ENCODE measurements at regions not wholly inside any gene's neighbourhood (a gene's known extent, or its start where the extent isn't known, plus 50 kb on each side); places are given as distances from the start of the nearest gene placed in this dataset.
"Not testable (repeated sequence)": the region's sequence is repeated elsewhere in the genome, so short reads cannot be mapped to it uniquely, and the experiment has no call there.

DNA sequence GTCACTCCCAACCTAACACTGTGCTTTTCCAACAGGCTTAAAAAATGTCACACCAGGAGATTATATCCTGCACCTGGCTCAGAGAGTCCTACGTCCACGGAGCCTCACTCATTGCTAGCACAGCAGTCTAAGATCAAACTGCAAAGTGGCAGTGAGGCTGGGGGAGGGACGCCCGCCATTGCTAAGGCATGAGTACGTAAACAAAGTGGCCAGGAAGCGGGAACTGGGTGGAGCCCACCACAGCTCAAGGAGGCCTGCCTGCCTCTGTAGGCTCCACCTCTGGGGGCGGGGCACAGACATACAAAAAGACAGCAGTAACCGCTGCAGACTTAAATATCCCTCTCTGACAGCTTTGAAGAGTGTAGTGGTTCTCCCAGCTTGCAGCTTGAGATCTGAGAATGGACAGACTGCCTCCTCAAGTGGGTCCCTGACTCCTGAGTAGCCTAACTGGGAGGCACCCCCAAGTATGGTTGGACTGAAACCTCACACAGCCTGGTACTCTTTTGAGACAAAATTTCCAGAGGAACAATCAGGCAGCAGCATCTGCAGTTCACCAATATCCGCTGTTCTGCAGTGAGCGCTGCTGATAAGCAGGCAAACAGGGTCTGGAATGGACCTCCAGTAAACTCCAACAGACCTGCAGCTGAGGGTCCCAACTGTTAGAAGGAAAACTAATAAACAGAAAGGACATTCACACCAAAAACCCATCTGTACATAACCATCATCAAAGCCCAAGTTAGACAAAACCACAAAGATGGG is 2986.4 kb upstream of the OR11H1 start:
- intact Hi-C loops (cut with DNase I); DNase-seq (ENCODE audit: low spot score): not testable (repeated sequence)

DNA sequence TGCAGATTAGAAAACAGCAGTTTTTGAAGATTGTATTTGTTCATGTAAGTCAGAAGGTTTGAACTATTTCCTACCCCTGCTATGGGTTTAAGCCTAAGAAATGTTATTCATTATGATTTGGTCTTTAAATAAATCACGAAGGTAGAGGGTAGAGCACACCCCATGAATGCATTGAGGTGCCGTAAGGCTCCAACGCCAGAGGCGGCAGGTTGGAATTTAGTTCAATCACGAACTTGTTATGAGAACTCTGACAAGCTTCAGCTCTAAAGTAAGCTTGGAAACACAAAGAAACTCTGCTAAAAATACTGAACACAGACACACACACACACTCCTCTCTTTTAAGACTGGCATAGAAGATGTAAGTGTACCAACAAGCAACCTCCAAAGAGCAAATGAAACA is 2974.6 kb upstream of the OR11H1 start:
- intact Hi-C loops (cut with DNase I); DNase-seq (ENCODE audit: low spot score): not testable (repeated sequence)

- intact Hi-C loops (cut with DNase I); DNase-seq (ENCODE audit: low spot score): not testable (repeated sequence)
Observed at GRCh38 chr22:12554648-12555192, 2973.3 kb upstream of the OR11H1 start.

GRCh38 chr22:12571500-12571899 is 2956.5 kb upstream of the OR11H1 start:
- DNase-seq (ENCODE audit: low spot score); intact Hi-C loops (cut with DNase I): not testable (repeated sequence)

- DNase-seq (ENCODE audit: low spot score); intact Hi-C loops (cut with DNase I): not testable (repeated sequence)
Observed at GRCh38 chr22:12579655-12580054, 2948.3 kb upstream of the OR11H1 start.

DNA sequence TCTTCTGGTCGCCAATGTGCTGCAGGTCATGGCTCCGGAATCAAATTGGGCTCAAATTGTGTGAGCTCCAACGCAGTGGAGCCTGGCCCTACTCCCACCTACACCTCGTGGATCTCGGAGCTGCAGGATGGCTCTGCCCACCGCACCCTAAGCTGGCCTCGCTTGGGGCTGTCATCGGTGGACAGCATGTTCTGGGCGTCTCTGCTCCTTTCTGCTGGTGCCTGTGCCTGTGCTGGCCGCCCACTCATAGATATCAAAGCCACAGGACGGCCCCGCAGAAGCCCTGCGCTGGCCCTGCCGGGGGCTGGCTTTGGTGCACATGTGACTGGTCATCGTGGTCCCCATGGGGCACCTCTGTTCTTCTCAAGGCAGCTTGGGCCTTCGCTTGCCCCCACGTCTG is 2943.5 kb upstream of the OR11H1 start:
- DNase-seq (ENCODE audit: low spot score) = peak; percentile 73
- intact Hi-C loops (cut with DNase I) = not testable (repeated sequence)

DNA sequence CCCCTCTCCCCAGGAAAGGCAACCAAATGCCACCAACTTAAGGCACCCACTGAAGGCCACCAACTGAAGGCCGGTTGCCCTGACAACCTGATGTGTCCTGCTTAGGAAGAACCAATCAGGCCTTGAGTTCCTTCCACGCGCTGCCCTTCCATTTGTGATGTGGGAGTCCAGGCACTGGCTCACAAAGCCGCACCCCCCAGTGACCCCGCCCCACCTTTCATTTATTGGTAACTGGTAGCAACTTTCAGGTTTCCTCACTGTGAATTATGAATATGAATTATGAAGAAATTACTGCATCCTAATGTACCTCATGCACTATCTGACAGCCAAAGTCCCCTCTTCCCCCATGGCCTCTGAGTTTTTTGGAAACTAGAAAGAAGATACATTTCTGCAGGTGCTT is 2943.1 kb upstream of the OR11H1 start:
- intact Hi-C loops (cut with DNase I) = not testable (repeated sequence)

GRCh38 chr22:12595724-12596123 is 2932.3 kb upstream of the OR11H1 start:
- intact Hi-C loops (cut with DNase I); DNase-seq (ENCODE audit: low spot score): not testable (repeated sequence)

More for the DNA sequence above, 2943.1 kb upstream of the OR11H1 start:
- DNase-seq (ENCODE audit: low spot score) = peak; percentile 63

DNA sequence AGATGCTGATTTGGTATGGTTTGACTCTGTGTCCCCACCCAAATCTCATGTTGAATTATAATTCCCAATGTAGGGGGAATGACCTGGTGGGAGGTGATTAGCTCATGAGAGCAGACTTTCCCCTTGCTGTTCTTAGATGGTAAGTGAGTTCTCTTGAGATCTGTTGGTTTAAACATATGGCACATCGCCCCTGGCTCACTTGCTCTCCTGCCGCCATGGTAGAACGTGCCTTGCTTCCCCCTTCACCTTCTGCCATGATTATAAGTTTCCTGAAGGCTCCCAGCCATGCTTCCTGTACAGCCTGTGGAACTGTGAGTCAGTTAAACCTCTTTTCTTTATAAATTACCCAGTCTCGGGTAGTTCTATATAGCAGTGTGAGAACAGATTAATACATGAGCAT is 2930.2 kb upstream of the OR11H1 start:
- not testable (repeated sequence) for DNase-seq (ENCODE audit: low spot score)

DNA sequence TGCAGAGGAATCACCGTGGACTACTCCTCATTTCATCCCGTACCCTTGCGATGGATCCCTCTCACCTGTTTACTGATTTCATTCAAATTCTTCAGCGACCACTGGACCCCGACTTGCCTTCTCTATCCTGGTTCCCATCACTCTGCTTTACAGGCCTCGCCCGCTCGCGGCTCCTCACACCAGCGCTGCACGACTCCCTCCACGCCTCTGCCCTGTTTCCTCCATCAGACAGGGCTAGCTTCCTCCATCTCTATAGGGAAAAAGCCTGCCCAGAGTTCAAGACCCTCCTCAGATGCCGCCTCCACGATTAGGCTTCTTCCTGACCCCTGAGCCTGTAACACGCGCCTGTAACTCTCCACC is 2926.5 kb upstream of the OR11H1 start:
- DNase-seq (ENCODE audit: low spot score); intact Hi-C loops (cut with DNase I): not testable (repeated sequence)

More for the DNA sequence above, 2930.2 kb upstream of the OR11H1 start:
- intact Hi-C loops (cut with DNase I) = not testable (repeated sequence)

DNA sequence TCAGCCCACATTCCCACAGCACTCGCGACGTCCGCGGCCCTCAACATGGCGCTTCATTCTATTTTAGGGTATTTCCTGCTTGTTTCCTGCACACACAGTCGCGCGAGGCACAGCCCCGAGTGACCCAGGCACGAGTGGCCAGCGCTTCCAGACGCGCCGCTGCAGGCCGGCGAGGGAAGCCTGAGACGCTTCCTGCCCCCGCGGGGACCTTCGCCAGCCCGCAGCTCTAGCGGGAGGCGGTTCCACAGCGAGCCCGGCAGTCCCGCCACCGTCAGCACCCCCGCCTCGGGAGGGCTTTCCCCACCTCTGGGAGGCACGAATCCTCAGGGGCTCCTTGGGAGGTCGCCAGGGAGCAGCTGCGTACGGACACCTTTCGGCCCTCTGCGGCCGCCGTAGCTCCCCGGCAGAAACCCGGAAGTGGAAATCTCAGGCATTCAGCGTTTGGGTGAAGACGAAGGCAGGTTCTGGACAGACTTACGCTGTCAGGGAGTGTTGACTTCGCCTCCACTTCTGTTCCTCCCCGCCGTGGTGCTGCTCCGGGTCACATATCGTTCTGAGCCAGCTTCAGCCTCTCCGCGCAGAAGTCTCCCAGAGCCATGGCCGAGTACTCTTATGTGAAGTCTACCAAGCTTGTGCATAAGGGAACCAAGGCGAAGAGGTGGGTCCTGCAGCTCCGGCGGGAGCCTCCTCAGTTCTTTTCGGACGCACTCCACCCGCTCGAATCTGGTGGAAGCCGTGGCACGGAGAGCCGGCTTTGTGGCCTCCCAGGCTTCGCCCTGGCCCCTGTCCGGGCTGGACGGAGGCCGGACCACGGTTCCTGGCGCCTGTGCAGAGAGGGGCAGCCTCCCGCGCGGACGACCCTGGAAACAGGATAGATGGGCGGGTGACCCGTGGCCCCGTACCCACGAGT is 2925.9 kb upstream of the OR11H1 start:
- DNase-seq (ENCODE audit: low spot score) = peak; percentile 79
- intact Hi-C loops (cut with DNase I) = no loop called here

- intact Hi-C loops (cut with DNase I); DNase-seq (ENCODE audit: low spot score): not testable (repeated sequence)
Observed at GRCh38 chr22:12603399-12603798, 2924.6 kb upstream of the OR11H1 start.

- DNase-seq (ENCODE audit: low spot score); intact Hi-C loops (cut with DNase I): not testable (repeated sequence)
Observed at GRCh38 chr22:12603833-12604232, 2924.2 kb upstream of the OR11H1 start.

DNA sequence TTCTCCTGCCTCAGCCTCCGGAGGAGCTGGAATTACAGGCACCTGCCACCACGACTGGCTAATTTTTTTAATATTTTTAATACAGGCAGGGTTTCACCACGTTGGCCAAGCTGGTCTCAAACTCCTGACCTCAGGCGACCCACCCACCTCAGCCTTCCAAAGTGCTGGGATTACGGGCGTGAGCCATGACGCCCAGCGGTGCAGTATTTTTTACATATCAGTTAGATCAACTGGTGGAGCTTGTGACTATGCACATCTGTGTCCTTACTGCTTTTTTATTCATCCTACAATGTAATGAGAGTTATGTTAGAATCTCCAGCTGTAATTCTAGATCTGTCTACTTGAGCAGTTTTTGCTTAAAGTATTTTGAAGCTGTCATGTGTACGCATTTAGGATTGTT is 2919.5 kb upstream of the OR11H1 start:
- DNase-seq (ENCODE audit: low spot score); intact Hi-C loops (cut with DNase I): not testable (repeated sequence)

- intact Hi-C loops (cut with DNase I) = no loop called here
- no peak for DNase-seq (ENCODE audit: low spot score)
Observed at GRCh38 chr22:12613199-12613598, 2914.8 kb upstream of the OR11H1 start.

- DNase-seq (ENCODE audit: low spot score); intact Hi-C loops (cut with DNase I): not testable (repeated sequence)
Observed at GRCh38 chr22:12613907-12614306, 2914.1 kb upstream of the OR11H1 start.

DNA sequence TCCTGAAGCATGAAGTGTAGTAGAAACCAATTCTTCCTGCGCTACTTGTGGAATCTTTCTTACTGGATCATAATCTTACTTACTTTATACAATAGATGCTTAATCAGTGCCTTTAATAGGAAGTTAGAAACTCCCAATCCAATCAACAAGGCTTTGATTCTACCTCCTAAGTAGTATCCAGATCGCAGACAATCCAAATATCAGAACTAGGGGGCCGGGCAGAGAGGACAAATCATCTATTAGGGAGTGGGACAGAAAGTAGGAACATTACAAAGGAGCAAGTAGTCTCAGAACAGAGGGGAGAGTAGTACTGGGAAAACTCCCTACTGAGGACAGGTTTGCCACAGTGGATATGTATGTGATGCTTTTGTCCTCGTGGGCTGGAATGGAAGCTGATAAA is 2901.1 kb upstream of the OR11H1 start:
- DNase-seq (ENCODE audit: low spot score); intact Hi-C loops (cut with DNase I): not testable (repeated sequence)

DNA sequence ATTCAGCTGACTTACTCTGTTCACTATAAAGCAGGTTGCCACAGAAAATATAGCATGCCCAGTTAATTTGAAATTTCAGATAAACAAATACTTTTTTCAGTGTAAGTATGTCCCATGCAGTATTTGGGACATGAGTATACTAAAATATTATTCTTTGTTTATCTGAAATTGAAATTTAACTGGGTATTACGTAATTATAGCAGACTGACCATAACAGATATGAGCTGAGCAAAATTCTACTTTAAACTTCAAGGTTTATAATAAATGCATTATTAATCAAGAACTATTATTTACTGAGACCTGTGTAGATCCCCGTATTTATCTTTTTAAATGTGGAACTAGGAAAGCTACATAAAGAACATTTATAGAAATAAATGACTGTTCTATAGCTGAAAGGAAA is 2898.2 kb upstream of the OR11H1 start:
- DNase-seq (ENCODE audit: low spot score); intact Hi-C loops (cut with DNase I): not testable (repeated sequence)

DNA sequence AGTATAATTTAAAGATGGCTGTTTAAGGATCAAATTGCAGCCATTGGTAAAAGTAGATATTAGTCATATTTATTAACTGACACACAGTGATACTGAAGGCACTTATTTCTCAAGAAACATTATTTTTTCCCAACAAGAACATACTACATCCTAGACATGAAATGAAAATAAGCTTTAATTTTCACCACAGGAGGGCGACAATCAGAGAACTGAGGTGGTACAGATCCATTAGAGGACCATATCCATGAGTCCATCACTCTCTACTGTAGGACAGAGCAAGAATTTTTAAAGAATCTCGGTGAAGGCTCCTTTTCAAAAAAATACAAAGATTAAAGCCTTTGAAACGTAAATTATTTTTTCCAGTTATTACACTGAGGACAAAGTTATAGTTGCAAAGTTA is 2897.0 kb upstream of the OR11H1 start:
- DNase-seq (ENCODE audit: low spot score); intact Hi-C loops (cut with DNase I): not testable (repeated sequence)

DNA sequence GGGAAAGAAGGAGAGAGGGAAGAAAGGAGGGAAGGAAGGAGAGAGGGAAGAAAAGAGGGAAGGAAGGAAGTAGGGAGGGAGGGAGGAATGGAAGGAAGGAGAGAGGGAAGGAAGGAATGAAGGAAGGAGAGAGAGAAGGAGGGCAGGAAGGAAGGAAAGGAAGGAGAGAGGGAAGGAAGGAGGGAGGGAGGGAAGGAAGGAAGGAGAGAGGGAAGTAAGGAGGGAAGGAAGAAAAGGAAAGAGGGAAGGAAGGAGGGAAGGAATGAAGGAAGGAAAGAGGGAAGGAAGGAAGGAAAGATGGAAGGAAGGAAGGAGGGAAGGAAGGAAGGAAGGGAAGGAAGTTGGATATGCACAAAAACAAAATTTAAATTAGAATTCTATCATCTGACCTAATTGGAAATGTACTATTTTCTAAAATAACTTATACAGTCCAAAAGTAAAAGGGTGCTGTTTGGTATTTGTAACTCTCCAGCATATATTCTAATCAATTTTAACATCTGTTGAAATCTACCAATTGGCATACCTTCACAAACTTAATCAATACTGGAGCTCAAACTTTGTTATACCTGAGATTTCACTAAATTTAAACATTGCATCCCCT is 2890.3 kb upstream of the OR11H1 start:
- intact Hi-C loops (cut with DNase I); DNase-seq (ENCODE audit: low spot score): not testable (repeated sequence)
